ENCODE measurements at regions not wholly inside any gene's neighbourhood (a gene's known extent, or its start where the extent isn't known, plus 50 kb on each side); places are given as distances from the start of the nearest gene placed in this dataset.

GRCh38 chr4:30802622-30803323 lies 82.6 kb downstream of the PCDH7 start:
- no peak overlapping the region for H3K4me3 ChIP-seq (ENCODE audit: low read depth, low read length)
- CTCF ChIA-PET, result no interaction called here
- DNase-seq (ENCODE audit: low read depth, low spot score), result no peak
- POLR2A ChIA-PET, result no interaction called here
- TF ChIP-seq, protein P1, sequence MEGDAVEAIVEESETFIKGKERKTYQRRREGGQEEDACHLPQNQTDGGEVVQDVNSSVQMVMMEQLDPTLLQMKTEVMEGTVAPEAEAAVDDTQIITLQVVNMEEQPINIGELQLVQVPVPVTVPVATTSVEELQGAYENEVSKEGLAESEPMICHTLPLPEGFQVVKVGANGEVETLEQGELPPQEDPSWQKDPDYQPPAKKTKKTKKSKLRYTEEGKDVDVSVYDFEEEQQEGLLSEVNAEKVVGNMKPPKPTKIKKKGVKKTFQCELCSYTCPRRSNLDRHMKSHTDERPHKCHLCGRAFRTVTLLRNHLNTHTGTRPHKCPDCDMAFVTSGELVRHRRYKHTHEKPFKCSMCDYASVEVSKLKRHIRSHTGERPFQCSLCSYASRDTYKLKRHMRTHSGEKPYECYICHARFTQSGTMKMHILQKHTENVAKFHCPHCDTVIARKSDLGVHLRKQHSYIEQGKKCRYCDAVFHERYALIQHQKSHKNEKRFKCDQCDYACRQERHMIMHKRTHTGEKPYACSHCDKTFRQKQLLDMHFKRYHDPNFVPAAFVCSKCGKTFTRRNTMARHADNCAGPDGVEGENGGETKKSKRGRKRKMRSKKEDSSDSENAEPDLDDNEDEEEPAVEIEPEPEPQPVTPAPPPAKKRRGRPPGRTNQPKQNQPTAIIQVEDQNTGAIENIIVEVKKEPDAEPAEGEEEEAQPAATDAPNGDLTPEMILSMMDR (IDR thresholded peaks at IDR 0.05; ENCODE audit: insufficient read depth, low read length, missing control alignments), result no peak

GRCh38 chr4:30808276-30808675 lies 88.1 kb downstream of the PCDH7 start:
- TF ChIP-seq, protein P1 (IDR thresholded peaks at IDR 0.05; ENCODE audit: insufficient read depth, low read length, missing control alignments), result no peak
- no peak overlapping the region for H3K4me3 ChIP-seq (ENCODE audit: low read depth, low read length)
- CTCF ChIA-PET, result no interaction called here
- POLR2A ChIA-PET, result no interaction called here
- DNase-seq (ENCODE audit: low read depth, low spot score), result no peak

- ChIA-PET POLR2A (no interaction called here), CTCF (no interaction called here)
- no peak for DNase-seq (ENCODE audit: low read depth, low spot score)
- TF ChIP-seq, protein P1 (IDR thresholded peaks at IDR 0.05; ENCODE audit: insufficient read depth, low read length, missing control alignments), result no peak
- no peak overlapping the region for H3K4me3 ChIP-seq (ENCODE audit: low read depth, low read length)
Observed at GRCh38 chr4:30811296-30811695, 91.1 kb downstream of the PCDH7 start.

DNA sequence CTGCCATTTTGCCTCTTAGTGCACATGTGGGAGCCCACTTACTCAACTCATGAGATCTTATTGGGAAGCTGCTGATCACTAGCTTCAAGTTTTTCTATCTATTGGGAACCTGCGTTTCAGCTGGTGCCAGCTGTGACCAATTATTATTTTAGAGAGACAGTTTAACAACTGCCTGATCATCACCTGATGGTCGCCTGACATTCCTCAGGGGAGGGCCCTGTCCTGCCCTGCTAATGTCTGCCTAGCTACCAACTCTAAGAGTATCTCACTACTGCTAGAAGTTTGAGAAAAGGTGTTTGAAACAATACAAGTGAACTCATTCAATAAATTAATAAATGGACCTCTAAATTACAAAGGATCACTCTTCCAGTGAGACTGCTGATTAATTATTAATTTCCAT lies 95.5 kb downstream of the PCDH7 start:
- ChIA-PET CTCF (no interaction called here), POLR2A (no interaction called here)
- H3K4me3 ChIP-seq (ENCODE audit: low read depth, low read length), result no peak overlapping the region
- TF ChIP-seq, protein P1 (IDR thresholded peaks at IDR 0.05; ENCODE audit: insufficient read depth, low read length, missing control alignments), result no peak
- no peak for DNase-seq (ENCODE audit: low read depth, low spot score)

DNA sequence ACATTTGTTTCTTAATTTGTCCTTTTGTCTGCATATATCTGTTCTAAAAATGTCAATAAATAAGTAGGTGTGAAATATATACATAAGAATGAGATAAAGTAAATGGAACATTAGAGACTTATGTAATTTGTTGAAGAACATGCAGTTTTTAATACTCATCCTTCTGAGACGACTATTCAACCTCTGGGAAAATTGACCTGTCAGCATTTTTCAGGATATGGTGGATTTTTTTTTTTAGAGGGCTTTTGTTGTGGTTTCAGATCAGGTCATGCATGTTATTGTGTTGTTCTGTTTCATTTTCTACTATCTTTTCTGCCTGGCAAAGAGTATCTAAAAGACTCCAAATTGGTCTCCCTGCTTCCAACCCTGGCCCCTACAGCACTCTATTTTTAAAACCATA lies 97.3 kb downstream of the PCDH7 start:
- TF ChIP-seq, protein P1 (IDR thresholded peaks at IDR 0.05; ENCODE audit: insufficient read depth, low read length, missing control alignments), result no peak
- ChIA-PET POLR2A (no interaction called here), CTCF (no interaction called here)
- no peak overlapping the region for H3K4me3 ChIP-seq (ENCODE audit: low read depth, low read length)
- no peak for DNase-seq (ENCODE audit: low read depth, low spot score)

DNA sequence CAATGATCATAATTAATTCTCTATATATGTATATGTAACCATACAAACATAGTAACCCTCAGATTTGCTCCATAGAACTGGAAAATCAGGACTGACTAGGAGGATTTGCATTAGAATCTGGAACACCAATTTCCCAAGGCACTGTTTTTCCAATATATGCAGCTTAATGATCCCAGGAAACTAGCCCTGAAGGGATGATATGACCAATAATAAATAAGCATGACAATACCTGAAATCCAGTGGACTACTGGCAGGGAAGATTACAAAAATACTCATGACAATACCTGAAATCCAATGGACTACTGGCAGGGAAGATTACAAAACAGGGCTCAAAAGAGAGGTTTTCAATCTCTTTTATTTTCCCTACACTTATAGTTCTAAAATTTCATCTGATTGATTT lies 98.4 kb downstream of the PCDH7 start:
- no peak for DNase-seq (ENCODE audit: low read depth, low spot score)
- ChIA-PET POLR2A (no interaction called here), CTCF (no interaction called here)
- TF ChIP-seq, protein P1 (IDR thresholded peaks at IDR 0.05; ENCODE audit: insufficient read depth, low read length, missing control alignments), result no peak
- H3K4me3 ChIP-seq (ENCODE audit: low read depth, low read length), result no peak overlapping the region
